Neural cell (in vitro differentiated cells): ENCODE measurements at regions not wholly inside any gene's neighbourhood (a gene's known extent, or its start where the extent isn't known, plus 50 kb on each side); places are given as distances from the start of the nearest gene placed in this dataset.

Experiments used
- H2AFZ ChIP-seq: fragments of 200-600, 300-800 bp; sonication (generic), shearing (Covaris generic); 2 replicates; pipeline ENCODE4 v1.6.0; 2014; ENCODE audit warnings: low read depth, mild to moderate bottlenecking, antibody characterized with exemption, low read length, moderate library complexity
- H3F3A ChIP-seq: fragments of 200-600 bp; shearing (Covaris generic); 2 replicates; pipeline ENCODE4 v1.6.1; 2016; ENCODE audit warnings: mild to moderate bottlenecking, moderate library complexity, mixed read lengths, antibody characterized with exemption, low read length; ENCODE audit not compliant: insufficient read depth, poor library complexity, severe bottlenecking
- H3K27ac ChIP-seq: fragments of 200-600, 300-800 bp; sonication (generic), shearing (Covaris generic); 2 replicates; pipeline ENCODE4 v1.5.1; 2014; ENCODE audit warnings: mild to moderate bottlenecking, low read length, moderate library complexity
- H3K27me3 ChIP-seq: fragments of 300-800, 200-600 bp; sonication (generic), shearing (Covaris generic); 2 replicates; pipeline ENCODE4 v1.6.0; 2014; ENCODE audit warnings: mild to moderate bottlenecking, low read depth, low read length, moderate library complexity; ENCODE audit not compliant: insufficient read depth
- H3K36me3 ChIP-seq: fragments of 300-800, 200-600 bp; sonication (generic), shearing (Covaris generic); 2 replicates; pipeline ENCODE4 v1.5.1; 2014; ENCODE audit warnings: mild to moderate bottlenecking, antibody characterized with exemption, low read length, moderate library complexity; ENCODE audit not compliant: insufficient read depth
- H3K4me2 ChIP-seq: fragments of 300-800, 200-600 bp; sonication (generic), shearing (Covaris generic); 2 replicates; pipeline ENCODE4 v1.6.0; 2014; ENCODE audit warnings: mild to moderate bottlenecking, low read length
- H3K4me3 ChIP-seq: fragments of 300-800, 200-600 bp; sonication (generic), shearing (Covaris generic); 2 replicates; pipeline ENCODE4 v1.5.1; 2014; ENCODE audit warnings: mild to moderate bottlenecking, low read length, moderate library complexity
- H3K79me2 ChIP-seq: fragments of 200-600 bp; shearing (Covaris generic); replicated peaks from 2 replicates; pipeline ENCODE4 v1.6.0; 2014; ENCODE audit warnings: mild to moderate bottlenecking, low read length, moderate library complexity; ENCODE audit not compliant: insufficient read depth
- H3K9ac ChIP-seq: fragments of 300-800, 200-600 bp; sonication (generic), shearing (Covaris generic); 2 replicates; pipeline ENCODE4 v1.6.1; 2016; ENCODE audit warnings: mild to moderate bottlenecking, low read length, mixed read lengths
- H3K9me2 ChIP-seq: fragments of 200-600 bp; shearing (Covaris generic); 2 replicates; pipeline ENCODE4 v1.6.1; 2016; ENCODE audit warnings: mild to moderate bottlenecking, low read length, mixed read lengths; ENCODE audit not compliant: insufficient read depth
- H3K9me3 ChIP-seq: fragments of 200-600, 300-800 bp; sonication (generic), shearing (Covaris generic); 2 replicates; pipeline ENCODE4 v1.6.1; 2016; ENCODE audit warnings: mild to moderate bottlenecking, mixed run types, low read length, moderate library complexity, mixed read lengths
- H4K20me1 ChIP-seq: fragments of 200-600 bp; shearing (Covaris generic); 2 replicates; pipeline ENCODE4 v1.6.1; 2016; ENCODE audit warnings: mild to moderate bottlenecking, mixed run types; ENCODE audit not compliant: insufficient read depth
- CTCF ChIP-seq: fragments of 450-650 bp; IDR thresholded peaks from 2 replicates; pipeline ENCODE4 v1.5.1; 2014; ENCODE audit warnings: antibody characterized with exemption, mild to moderate bottlenecking, moderate library complexity; ENCODE audit not compliant: poor library complexity, severe bottlenecking
- EP300 ChIP-seq: fragments of 450-650 bp; conservative IDR thresholded peaks from 2 replicates; pipeline ENCODE4 v1.6.1; 2014; ENCODE audit warnings: antibody characterized with exemption, mild to moderate bottlenecking, moderate library complexity; ENCODE audit not compliant: poor library complexity, severe bottlenecking
- EZH2 ChIP-seq: fragments of 200-600, 300-800 bp; shearing (Covaris generic), sonication (generic); IDR thresholded peaks from 2 replicates; pipeline ENCODE4 v1.6.1; 2014; ENCODE audit warnings: antibody characterized with exemption, low read length, borderline replicate concordance, mild to moderate bottlenecking; ENCODE audit not compliant: insufficient read depth, poor library complexity, severe bottlenecking
- MXI1 ChIP-seq: fragments of 450-650 bp; conservative IDR thresholded peaks from 2 replicates; pipeline ENCODE4 v1.6.1; 2014; ENCODE audit warnings: antibody characterized with exemption, mild to moderate bottlenecking; ENCODE audit not compliant: poor library complexity, severe bottlenecking
- POLR2AphosphoS5 ChIP-seq: IDR thresholded peaks from 2 replicates; pipeline ENCODE4 v1.6.1; 2012
- RAD21 ChIP-seq: fragments of 450-650 bp; conservative IDR thresholded peaks from 2 replicates; pipeline ENCODE4 v1.6.1; 2014; ENCODE audit warnings: antibody characterized with exemption, mild to moderate bottlenecking, moderate library complexity
- REST ChIP-seq: IDR thresholded peaks from 2 replicates; pipeline ENCODE4 v1.6.1; 2012; ENCODE audit warnings: borderline replicate concordance
- SMC3 ChIP-seq: fragments of 450-650 bp; conservative IDR thresholded peaks from 2 replicates; pipeline ENCODE4 v1.6.1; 2014; ENCODE audit warnings: antibody characterized with exemption, mild to moderate bottlenecking, moderate library complexity; ENCODE audit not compliant: poor library complexity
- TAF1 ChIP-seq: IDR thresholded peaks from 2 replicates; pipeline ENCODE4 v1.6.1; 2012; ENCODE audit warnings: low read depth

- peak overlapping the region; percentile 7 for H3K4me2 ChIP-seq
- no peaks in the 10 kb centered on the region for H4K20me1 ChIP-seq
- H3K9me3 ChIP-seq, result no peaks in the 10 kb centered on the region
- peak overlapping the region; percentile 25 for H3K27ac ChIP-seq
- peak overlapping the region; percentile 30 for H3K4me3 ChIP-seq
- H3K9ac ChIP-seq, result no peak overlapping the region
- H3K36me3 ChIP-seq, result no peaks in the 10 kb centered on the region
- H2AFZ ChIP-seq, result no peak overlapping the region
- no peaks in the 10 kb centered on the region for H3K79me2 ChIP-seq
- H3K27me3 ChIP-seq, result no peaks in the 10 kb centered on the region
- H3F3A ChIP-seq, result peaks cover 4% of the 10 kb centered on the region
- TF ChIP-seq REST (no peak), POLR2AphosphoS5 (peak; percentile 65), EP300 (peak; percentile 86)
- H3K9me2 ChIP-seq, result no peaks in the 10 kb centered on the region
These were observed 1370.3 kb upstream of the SLC10A2 start for GRCh38 chr13:104436555-104436954.

- Histone ChIP-seq H3K4me2 (no peak overlapping the region), H3K9me3 (no peaks in the 10 kb centered on the region), H3K9ac (no peak overlapping the region), H3K27me3 (no peaks in the 10 kb centered on the region), H3F3A (peaks cover 4% of the 10 kb centered on the region), H4K20me1 (no peaks in the 10 kb centered on the region), H3K9me2 (no peaks in the 10 kb centered on the region), H2AFZ (no peak overlapping the region), H3K36me3 (no peaks in the 10 kb centered on the region), H3K4me3 (no peak overlapping the region), H3K79me2 (no peaks in the 10 kb centered on the region), H3K27ac (no peak overlapping the region)
- TF ChIP-seq POLR2AphosphoS5, result no peak
- no peak for TF ChIP-seq TAF1
- TF ChIP-seq CTCF, result no peak
- TF ChIP-seq EP300, result no peak
- TF ChIP-seq RAD21, result no peak
- TF ChIP-seq SMC3, result no peak
- TF ChIP-seq REST, result no peak
- no peak for TF ChIP-seq MXI1
- no peak for TF ChIP-seq EZH2
These were observed 1365.7 kb upstream of the SLC10A2 start for GRCh38 chr13:104431895-104432294.
